GM23338 (cell line): ENCODE measurements at regions not wholly inside any gene's neighbourhood (a gene's known extent, or its start where the extent isn't known, plus 50 kb on each side); places are given as distances from the start of the nearest gene placed in this dataset.

ENCODE experiments used
- CTCF ChIP-seq, 2 experiments: fragments of 200-600 bp in 1 of 2; sonication (generic) in 1 of 2; conservative IDR thresholded peaks; 2 replicates each; pipeline versions ENCODE4 v1.5.1 to v1.6.1; 2016 to 2017; ENCODE audit warnings: antibody characterized with exemption in 2 of 2, low read depth in 2 of 2, mild to moderate bottlenecking in 2 of 2, moderate library complexity in 1 of 2
- EZH2 ChIP-seq: fragments of 200-600 bp; sonication (generic); IDR thresholded peaks from one replicate; pipeline ENCODE4 v1.8.0; 2017; ENCODE audit warnings: antibody characterized with exemption, mild to moderate bottlenecking, low read depth; ENCODE audit not compliant: unreplicated experiment
- EZH2phosphoT487 ChIP-seq: fragments of 200-600 bp; sonication (generic); IDR thresholded peaks from one replicate; pipeline ENCODE4 v1.8.1; 2018; ENCODE audit warnings: antibody characterized with exemption; ENCODE audit not compliant: unreplicated experiment
- POLR2AphosphoS5 ChIP-seq: IDR thresholded peaks from 2 replicates; pipeline ENCODE4 v1.6.1; 2016; ENCODE audit warnings: antibody characterized with exemption, low read depth
- TF ChIP-seq, protein P1 (sequence below): fragments of 250-450 bp; sonication (Bioruptor Pico); IDR thresholded peaks from 2 replicates; pipeline ENCODE4 v1.5.0; 2020; ENCODE audit warnings: mild to moderate bottlenecking, moderate library complexity

- TF ChIP-seq CTCF (conservative IDR thresholded peaks at IDR 0.05; ENCODE audit: low read depth in 2 of 2) (no peak), POLR2AphosphoS5 (no peak), EZH2phosphoT487 (no peak), EZH2 (no peak)
- TF ChIP-seq, protein P1, sequence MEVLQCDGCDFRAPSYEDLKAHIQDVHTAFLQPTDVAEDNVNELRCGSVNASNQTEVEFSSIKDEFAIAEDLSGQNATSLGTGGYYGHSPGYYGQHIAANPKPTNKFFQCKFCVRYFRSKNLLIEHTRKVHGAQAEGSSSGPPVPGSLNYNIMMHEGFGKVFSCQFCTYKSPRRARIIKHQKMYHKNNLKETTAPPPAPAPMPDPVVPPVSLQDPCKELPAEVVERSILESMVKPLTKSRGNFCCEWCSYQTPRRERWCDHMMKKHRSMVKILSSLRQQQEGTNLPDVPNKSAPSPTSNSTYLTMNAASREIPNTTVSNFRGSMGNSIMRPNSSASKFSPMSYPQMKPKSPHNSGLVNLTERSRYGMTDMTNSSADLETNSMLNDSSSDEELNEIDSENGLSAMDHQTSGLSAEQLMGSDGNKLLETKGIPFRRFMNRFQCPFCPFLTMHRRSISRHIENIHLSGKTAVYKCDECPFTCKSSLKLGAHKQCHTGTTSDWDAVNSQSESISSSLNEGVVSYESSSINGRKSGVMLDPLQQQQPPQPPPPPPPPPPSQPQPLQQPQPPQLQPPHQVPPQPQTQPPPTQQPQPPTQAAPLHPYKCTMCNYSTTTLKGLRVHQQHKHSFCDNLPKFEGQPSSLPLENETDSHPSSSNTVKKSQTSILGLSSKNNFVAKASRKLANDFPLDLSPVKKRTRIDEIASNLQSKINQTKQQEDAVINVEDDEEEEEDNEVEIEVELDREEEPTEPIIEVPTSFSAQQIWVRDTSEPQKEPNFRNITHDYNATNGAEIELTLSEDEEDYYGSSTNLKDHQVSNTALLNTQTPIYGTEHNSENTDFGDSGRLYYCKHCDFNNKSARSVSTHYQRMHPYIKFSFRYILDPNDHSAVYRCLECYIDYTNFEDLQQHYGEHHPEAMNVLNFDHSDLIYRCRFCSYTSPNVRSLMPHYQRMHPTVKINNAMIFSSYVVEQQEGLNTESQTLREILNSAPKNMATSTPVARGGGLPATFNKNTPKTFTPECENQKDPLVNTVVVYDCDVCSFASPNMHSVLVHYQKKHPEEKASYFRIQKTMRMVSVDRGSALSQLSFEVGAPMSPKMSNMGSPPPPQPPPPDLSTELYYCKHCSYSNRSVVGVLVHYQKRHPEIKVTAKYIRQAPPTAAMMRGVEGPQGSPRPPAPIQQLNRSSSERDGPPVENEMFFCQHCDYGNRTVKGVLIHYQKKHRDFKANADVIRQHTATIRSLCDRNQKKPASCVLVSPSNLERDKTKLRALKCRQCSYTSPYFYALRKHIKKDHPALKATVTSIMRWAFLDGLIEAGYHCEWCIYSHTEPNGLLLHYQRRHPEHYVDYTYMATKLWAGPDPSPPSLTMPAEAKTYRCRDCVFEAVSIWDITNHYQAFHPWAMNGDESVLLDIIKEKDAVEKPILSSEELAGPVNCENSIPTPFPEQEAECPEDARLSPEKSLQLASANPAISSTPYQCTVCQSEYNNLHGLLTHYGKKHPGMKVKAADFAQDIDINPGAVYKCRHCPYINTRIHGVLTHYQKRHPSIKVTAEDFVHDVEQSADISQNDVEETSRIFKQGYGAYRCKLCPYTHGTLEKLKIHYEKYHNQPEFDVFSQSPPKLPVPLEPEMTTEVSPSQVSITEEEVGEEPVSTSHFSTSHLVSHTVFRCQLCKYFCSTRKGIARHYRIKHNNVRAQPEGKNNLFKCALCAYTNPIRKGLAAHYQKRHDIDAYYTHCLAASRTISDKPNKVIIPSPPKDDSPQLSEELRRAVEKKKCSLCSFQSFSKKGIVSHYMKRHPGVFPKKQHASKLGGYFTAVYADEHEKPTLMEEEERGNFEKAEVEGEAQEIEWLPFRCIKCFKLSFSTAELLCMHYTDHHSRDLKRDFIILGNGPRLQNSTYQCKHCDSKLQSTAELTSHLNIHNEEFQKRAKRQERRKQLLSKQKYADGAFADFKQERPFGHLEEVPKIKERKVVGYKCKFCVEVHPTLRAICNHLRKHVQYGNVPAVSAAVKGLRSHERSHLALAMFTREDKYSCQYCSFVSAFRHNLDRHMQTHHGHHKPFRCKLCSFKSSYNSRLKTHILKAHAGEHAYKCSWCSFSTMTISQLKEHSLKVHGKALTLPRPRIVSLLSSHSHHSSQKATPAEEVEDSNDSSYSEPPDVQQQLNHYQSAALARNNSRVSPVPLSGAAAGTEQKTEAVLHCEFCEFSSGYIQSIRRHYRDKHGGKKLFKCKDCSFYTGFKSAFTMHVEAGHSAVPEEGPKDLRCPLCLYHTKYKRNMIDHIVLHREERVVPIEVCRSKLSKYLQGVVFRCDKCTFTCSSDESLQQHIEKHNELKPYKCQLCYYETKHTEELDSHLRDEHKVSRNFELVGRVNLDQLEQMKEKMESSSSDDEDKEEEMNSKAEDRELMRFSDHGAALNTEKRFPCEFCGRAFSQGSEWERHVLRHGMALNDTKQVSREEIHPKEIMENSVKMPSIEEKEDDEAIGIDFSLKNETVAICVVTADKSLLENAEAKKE (CRISPR knock-in tag), result no peak
These were observed 551.3 kb downstream of the CMPK2 start for GRCh38 chr2:6314218-6314960.
